Heart left ventricle (tissue), 16 donors: ENCODE measurements at regions not wholly inside any gene's neighbourhood (a gene's known extent, or its start where the extent isn't known, plus 50 kb on each side); places are given as distances from the start of the nearest gene placed in this dataset.

Experiments used
- ATAC-seq, 4 donors: fragments of 200-7000 bp; cut with Tn5 transposase; one replicate each; pipeline ENCODE4 v1.9.1; 2020 to 2022; ENCODE audit warnings: moderate library complexity in 4 of 4, mild to moderate bottlenecking in 3 of 4, moderate number of reproducible peaks in 1 of 4
- DNase-seq, 5 donors: peaks; one replicate each; pipeline ENCODE4 v3.0.0-alpha.2; 2020
- H3K27ac ChIP-seq, 12 donors: fragments of 200-600 bp; sonication (generic) in 4 of 12; one replicate each; pipeline versions ENCODE4 v1.5.0 to v1.8.0; 2016 to 2022; ENCODE audit warnings: mild to moderate bottlenecking in 2 of 12
- H3K27me3 ChIP-seq, 9 donors: fragments of 200-600 bp; sonication (generic) in 2 of 9; one replicate each; pipeline versions ENCODE4 v1.5.1 to v1.8.0; 2016 to 2022; ENCODE audit warnings: mild to moderate bottlenecking in 3 of 9
- H3K36me3 ChIP-seq, 9 donors: fragments of 200-600 bp; sonication (generic) in 2 of 9; one replicate each; pipeline versions ENCODE4 v1.5.0 to v1.8.0; 2018 to 2022; ENCODE audit warnings: mild to moderate bottlenecking in 2 of 9
- H3K4me1 ChIP-seq, 12 donors: fragments of 200-600 bp; sonication (generic) in 4 of 12; one replicate each; pipeline versions ENCODE4 v1.5.0 to v1.8.0; 2016 to 2022; ENCODE audit warnings: mild to moderate bottlenecking in 3 of 12
- H3K4me3 ChIP-seq, 12 donors: fragments of 200-600 bp; sonication (generic) in 4 of 12; one replicate each; pipeline versions ENCODE4 v1.5.0 to v1.8.0; 2017 to 2022; ENCODE audit warnings: mild to moderate bottlenecking in 9 of 12, moderate library complexity in 4 of 12
- H3K9me3 ChIP-seq, 12 donors: fragments of 200-600 bp; sonication (generic) in 4 of 12; one replicate each; pipeline versions ENCODE4 v1.5.0 to v1.8.0; 2016 to 2022; ENCODE audit warnings: mild to moderate bottlenecking in 1 of 12
- POLR2A ChIP-seq, 2 donors: fragments of 450-650 bp; IDR thresholded peaks; one replicate each; pipeline ENCODE4 v1.6.1; 2017; ENCODE audit warnings: antibody characterized with exemption in 2 of 2, mild to moderate bottlenecking in 2 of 2, moderate library complexity in 2 of 2
- WGBS, 4 donors: extraction: QIAGEN DNeasy Blood & Tissue Kit in 2 of 4; methylation state at CpG; one replicate each; pipeline versions ENCODE4 v1.1.5 to v1.1.7; 2013 to 2018; 5-methylcytosine and 5-hydroxymethylcytosine counted together
- intact Hi-C, 10 donors: fragments of 100-400 bp; cut with DNase I; formaldehyde crosslinking; loops; one replicate each; pipeline versions ENCODE4 v1.11.1 to v1.14.2; 2022
- TF ChIP-seq, protein P1 (sequence below), 12 donors: fragments of 200-600 bp; sonication (generic) in 4 of 12; IDR thresholded peaks; one replicate each; pipeline versions ENCODE4 v1.5.0 to v1.8.0; 2018 to 2022; ENCODE audit warnings: antibody characterized with exemption in 12 of 12, mild to moderate bottlenecking in 5 of 12
- donor health status: ischemic (EF 13 %, LVEDD 7.1; RV severe dilation, severe dysfunction).
- donor health status: healthy with polysubstance abuse.
- donor health status: DM: no; HTN: yes; CAD: no.
- donor health status: DM: no; HTN: no; CAD: no.
- donor health status: ischemic (EF 25% LVEDD 6.9; RV normal size, moderate dysfunction).
- donor health status: ischemic (EF 25% LVEDD 5.7; RV mildly dilated, moderate dysfunction).
- donor health status: healthy.
- donor health status: DM: yes; HTN: yes; CAD: no.
- donor health status: ischemic (EF 35%, LVEDD 5.7; RV mildly dilated, moderate dysfunction).
- donor health status: nonischemic (EF 11% LVEDD 7.7; RV severe dilation, severe dysfunction).
- donor health status: DM: yes; HTN: yes; CAD: no.
- donor health status: PGD.
- donor health status: ischemic (EF 29% LVEDD 5.4; RV normal size, mild dysfunction).
- donor health status: nonischemic (EF 23%, LVEDD 6.1; RV moderate dilation, normal function).

DNA sequence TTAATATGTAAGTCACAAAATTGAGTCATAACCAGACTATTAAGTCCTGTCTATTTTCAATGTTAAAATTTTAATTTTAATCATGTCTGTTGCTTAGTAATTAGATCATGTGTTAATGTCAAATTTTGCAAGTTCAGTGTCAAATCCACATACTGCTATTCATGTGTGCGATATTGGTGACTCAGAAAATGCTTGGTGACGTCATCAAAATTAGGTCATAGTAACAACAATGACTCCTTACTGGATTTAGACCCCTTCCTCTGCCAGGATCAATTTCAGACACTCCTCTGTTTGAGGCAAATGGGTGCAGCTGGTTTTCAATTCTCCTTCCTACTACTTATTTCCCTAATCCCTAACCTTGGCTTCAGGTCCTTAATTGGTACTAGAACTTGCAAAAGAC is 1394.3 kb upstream of the SLC10A2 start:
- intact Hi-C loops: no loop called here
- Histone ChIP-seq H3K27me3 (no peaks in the 10 kb centered on the region), H3K27ac (no peak overlapping the region), H3K36me3 (no peaks in the 10 kb centered on the region), H3K4me3 (no peak overlapping the region), H3K4me1 (no peaks in the 10 kb centered on the region), H3K9me3 (peaks cover 0 to under 1% (median 0%) of the 10 kb centered on the region in 12 donors)
- TF ChIP-seq, protein P1, sequence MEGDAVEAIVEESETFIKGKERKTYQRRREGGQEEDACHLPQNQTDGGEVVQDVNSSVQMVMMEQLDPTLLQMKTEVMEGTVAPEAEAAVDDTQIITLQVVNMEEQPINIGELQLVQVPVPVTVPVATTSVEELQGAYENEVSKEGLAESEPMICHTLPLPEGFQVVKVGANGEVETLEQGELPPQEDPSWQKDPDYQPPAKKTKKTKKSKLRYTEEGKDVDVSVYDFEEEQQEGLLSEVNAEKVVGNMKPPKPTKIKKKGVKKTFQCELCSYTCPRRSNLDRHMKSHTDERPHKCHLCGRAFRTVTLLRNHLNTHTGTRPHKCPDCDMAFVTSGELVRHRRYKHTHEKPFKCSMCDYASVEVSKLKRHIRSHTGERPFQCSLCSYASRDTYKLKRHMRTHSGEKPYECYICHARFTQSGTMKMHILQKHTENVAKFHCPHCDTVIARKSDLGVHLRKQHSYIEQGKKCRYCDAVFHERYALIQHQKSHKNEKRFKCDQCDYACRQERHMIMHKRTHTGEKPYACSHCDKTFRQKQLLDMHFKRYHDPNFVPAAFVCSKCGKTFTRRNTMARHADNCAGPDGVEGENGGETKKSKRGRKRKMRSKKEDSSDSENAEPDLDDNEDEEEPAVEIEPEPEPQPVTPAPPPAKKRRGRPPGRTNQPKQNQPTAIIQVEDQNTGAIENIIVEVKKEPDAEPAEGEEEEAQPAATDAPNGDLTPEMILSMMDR (IDR thresholded peaks at IDR 0.05): no peak
- TF ChIP-seq POLR2A (IDR thresholded peaks at IDR 0.05): no peak
- DNase-seq: no peak
- WGBS, 4 donors: 67 to 85% (median 72%) methylated on average over 2 of the region's 2 CpGs
- no peak for ATAC-seq

DNA sequence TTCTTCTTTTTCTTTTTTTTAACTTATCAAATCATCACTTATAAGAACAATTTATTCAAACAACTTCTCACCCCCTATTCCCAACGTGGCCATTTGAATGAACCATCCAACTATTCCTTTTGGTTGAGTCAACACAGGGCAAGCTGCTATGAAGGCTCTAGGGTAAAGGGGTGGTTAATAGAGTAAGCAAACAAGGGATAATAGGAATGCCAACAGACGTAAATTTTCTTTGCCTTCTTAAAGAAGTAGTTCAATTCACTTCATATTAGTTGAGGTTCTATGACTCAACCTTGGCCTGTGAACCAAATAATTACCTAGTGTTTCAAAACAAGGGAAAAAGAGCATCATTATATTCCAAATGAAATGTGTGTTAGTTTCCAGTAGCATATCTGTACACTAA is 1383.8 kb upstream of the SLC10A2 start:
- DNase-seq (no peak), ATAC-seq (no peak)

DNA sequence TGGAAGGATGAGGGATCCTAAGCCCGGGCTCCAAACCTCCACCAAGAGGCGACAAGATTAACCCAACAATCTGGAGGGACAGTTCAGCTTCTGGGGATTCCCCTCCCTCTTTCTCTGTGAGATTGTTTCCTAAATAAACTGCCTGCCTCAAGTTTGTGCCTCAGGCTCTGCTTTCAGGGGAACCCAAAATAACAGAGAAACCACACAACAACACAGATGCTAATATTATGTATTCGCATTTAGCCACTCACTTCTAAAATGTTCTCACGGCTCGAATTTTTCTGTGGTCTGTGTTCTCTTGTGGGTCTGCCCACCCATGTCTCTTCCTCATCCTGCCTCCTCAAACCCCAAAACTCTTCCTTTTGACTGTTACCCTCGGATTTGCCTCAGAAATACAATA is 1381.1 kb upstream of the SLC10A2 start:
- 78 to 89% (median 83%) methylated on average over 6 of the region's 6 CpGs for WGBS, 4 donors
- DNase-seq (no peak), ATAC-seq (no peak)
- Histone ChIP-seq H3K27ac (no peak overlapping the region), H3K9me3 (peaks cover 0 to 15% (median 4%) of the 10 kb centered on the region in 12 donors), H3K4me3 (no peak overlapping the region), H3K36me3 (no peaks in the 10 kb centered on the region), H3K4me1 (no peaks in the 10 kb centered on the region), H3K27me3 (no peaks in the 10 kb centered on the region)
- intact Hi-C loops: no loop called here
- TF ChIP-seq, protein P1 (IDR thresholded peaks at IDR 0.05): no peak
- TF ChIP-seq POLR2A (IDR thresholded peaks at IDR 0.05): no peak

More for the DNA sequence above, 1383.8 kb upstream of the SLC10A2 start:
- Histone ChIP-seq H3K9me3 (peaks cover 0 to 17% (median 4%) of the 10 kb centered on the region in 12 donors), H3K27ac (no peak overlapping the region), H3K36me3 (no peaks in the 10 kb centered on the region), H3K27me3 (no peaks in the 10 kb centered on the region), H3K4me3 (no peak overlapping the region), H3K4me1 (no peaks in the 10 kb centered on the region)
- TF ChIP-seq, protein P1 (IDR thresholded peaks at IDR 0.05): no peak
- no peak for TF ChIP-seq POLR2A (IDR thresholded peaks at IDR 0.05)
- 65 to 71% (median 69%) methylated on average over 2 of the region's 2 CpGs for WGBS, 4 donors
- intact Hi-C loops: no loop called here

GRCh38 chr13:104442536-104442935 is 1376.3 kb upstream of the SLC10A2 start:
- ATAC-seq: no peak
- TF ChIP-seq, protein P1 (IDR thresholded peaks at IDR 0.05): no peak
- TF ChIP-seq POLR2A (IDR thresholded peaks at IDR 0.05): no peak
- no peaks in the 10 kb centered on the region for H3K36me3 ChIP-seq
- intact Hi-C loops: no loop called here
- H3K27me3 ChIP-seq: no peaks in the 10 kb centered on the region
- H3K4me3 ChIP-seq: no peak overlapping the region
- no peak overlapping the region for H3K27ac ChIP-seq
- no peaks in the 10 kb centered on the region for H3K9me3 ChIP-seq
- WGBS, 4 donors: 64 to 72% (median 70%) methylated on average over 3 of the region's 3 CpGs
- DNase-seq: no peak
- no peaks in the 10 kb centered on the region for H3K4me1 ChIP-seq
